ENCODE measurements at regions not wholly inside any gene's neighbourhood (a gene's known extent, or its start where the extent isn't known, plus 50 kb on each side); places are given as distances from the start of the nearest gene placed in this dataset.

DNA sequence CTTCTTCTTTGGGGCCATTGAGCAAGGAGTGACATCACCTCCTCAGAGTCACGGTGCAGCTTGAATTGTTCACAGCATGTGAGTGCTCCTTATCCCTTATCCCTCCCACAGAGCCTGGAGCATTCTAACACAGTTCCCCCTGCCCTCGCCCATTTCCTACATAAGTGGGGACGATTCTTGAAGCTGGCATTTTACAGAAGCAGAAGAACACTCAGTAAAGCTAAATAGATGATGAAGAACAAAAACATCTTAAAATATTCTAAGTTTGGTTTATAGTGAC, 135.8 kb upstream of the APCDD1 start:
- TF ChIP-seq, protein P1, sequence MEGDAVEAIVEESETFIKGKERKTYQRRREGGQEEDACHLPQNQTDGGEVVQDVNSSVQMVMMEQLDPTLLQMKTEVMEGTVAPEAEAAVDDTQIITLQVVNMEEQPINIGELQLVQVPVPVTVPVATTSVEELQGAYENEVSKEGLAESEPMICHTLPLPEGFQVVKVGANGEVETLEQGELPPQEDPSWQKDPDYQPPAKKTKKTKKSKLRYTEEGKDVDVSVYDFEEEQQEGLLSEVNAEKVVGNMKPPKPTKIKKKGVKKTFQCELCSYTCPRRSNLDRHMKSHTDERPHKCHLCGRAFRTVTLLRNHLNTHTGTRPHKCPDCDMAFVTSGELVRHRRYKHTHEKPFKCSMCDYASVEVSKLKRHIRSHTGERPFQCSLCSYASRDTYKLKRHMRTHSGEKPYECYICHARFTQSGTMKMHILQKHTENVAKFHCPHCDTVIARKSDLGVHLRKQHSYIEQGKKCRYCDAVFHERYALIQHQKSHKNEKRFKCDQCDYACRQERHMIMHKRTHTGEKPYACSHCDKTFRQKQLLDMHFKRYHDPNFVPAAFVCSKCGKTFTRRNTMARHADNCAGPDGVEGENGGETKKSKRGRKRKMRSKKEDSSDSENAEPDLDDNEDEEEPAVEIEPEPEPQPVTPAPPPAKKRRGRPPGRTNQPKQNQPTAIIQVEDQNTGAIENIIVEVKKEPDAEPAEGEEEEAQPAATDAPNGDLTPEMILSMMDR (IDR thresholded peaks at IDR 0.05; ENCODE audit: low read length), result no peak
- TF ChIP-seq EZH2 (optimal IDR thresholded peaks at IDR 0.05; ENCODE audit: low read depth, low read length) (no peak), EZH2phosphoT487 (IDR thresholded peaks at IDR 0.05; ENCODE audit: low read length) (no peak)

Measured in MM.1S (cell line).